ENCODE measurements at regions not wholly inside any gene's neighbourhood (a gene's known extent, or its start where the extent isn't known, plus 50 kb on each side); places are given as distances from the start of the nearest gene placed in this dataset.

DNA sequence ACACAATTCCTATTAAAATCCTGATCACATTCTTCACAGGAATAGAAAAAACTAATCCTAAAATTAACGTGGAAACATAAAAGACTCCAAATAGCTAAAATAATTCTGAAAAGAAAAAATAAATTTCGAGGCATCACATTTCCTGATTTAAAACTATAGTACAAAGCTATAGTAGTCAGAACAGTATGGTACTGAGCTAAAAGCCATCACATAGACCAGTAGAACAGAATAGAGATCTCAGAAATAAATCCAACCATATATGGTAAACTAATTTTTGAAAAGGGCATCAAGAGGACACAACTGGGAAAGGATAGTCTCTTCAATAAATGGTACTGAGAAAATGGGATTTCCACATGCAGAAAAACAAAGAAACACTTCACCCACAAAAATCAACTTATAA lies 125.2 kb upstream of the DAAM1 start:
- TF ChIP-seq, protein P1, sequence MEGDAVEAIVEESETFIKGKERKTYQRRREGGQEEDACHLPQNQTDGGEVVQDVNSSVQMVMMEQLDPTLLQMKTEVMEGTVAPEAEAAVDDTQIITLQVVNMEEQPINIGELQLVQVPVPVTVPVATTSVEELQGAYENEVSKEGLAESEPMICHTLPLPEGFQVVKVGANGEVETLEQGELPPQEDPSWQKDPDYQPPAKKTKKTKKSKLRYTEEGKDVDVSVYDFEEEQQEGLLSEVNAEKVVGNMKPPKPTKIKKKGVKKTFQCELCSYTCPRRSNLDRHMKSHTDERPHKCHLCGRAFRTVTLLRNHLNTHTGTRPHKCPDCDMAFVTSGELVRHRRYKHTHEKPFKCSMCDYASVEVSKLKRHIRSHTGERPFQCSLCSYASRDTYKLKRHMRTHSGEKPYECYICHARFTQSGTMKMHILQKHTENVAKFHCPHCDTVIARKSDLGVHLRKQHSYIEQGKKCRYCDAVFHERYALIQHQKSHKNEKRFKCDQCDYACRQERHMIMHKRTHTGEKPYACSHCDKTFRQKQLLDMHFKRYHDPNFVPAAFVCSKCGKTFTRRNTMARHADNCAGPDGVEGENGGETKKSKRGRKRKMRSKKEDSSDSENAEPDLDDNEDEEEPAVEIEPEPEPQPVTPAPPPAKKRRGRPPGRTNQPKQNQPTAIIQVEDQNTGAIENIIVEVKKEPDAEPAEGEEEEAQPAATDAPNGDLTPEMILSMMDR (IDR thresholded peaks at IDR 0.05; ENCODE audit: low read depth, low read length) = no peak

DNA sequence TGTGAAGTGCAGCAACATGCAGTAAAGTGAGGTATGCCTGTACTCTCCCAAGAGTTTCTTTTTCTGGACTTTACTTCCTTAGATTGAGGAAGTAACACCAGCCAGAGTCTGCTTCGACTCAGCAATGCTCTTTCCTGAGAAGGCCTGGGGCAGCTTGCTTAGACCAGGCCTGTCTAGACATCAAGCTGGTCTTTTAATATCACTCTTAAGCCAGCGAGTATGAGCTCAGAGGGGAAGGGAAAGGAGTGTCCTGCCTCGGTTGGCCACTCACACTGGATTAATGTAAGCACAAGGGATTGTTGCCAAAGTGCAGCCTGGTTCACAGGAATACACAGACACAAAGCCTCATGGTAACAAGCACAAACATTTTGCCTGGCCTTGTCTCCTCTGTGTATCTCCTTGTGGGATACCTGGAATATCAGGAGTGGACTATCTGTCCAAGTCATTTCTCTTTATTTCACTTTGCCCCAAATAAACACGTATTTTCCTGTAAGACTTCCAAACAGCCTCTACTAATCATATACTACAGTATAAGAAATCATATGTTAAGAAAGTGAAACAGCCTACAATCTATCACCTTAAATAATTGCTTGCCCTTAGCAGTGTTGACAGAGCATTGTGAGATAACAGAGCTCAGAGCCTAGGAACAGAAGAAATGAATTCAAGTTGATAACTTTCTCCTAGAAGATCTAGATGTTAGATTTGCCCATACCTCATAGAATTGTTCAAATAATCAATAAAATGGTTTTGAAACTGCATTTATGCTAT lies 121.2 kb upstream of the DAAM1 start:
- DNase-seq (ENCODE audit: low read depth in 2 of 2) = peak; percentile 7 to 13
- TF ChIP-seq, protein P1 (IDR thresholded peaks at IDR 0.05; ENCODE audit: low read depth, low read length) = no peak
- H3K4me3 ChIP-seq (replicated peaks in 1 of 2; ENCODE audit: low read depth in 2 of 2, low read length in 2 of 2) = no peak overlapping the region

More for the DNA sequence above, 125.2 kb upstream of the DAAM1 start:
- no peak overlapping the region for H3K4me3 ChIP-seq (replicated peaks in 1 of 2; ENCODE audit: low read depth in 2 of 2, low read length in 2 of 2)
- DNase-seq (ENCODE audit: low read depth in 2 of 2) = no peak

DNA sequence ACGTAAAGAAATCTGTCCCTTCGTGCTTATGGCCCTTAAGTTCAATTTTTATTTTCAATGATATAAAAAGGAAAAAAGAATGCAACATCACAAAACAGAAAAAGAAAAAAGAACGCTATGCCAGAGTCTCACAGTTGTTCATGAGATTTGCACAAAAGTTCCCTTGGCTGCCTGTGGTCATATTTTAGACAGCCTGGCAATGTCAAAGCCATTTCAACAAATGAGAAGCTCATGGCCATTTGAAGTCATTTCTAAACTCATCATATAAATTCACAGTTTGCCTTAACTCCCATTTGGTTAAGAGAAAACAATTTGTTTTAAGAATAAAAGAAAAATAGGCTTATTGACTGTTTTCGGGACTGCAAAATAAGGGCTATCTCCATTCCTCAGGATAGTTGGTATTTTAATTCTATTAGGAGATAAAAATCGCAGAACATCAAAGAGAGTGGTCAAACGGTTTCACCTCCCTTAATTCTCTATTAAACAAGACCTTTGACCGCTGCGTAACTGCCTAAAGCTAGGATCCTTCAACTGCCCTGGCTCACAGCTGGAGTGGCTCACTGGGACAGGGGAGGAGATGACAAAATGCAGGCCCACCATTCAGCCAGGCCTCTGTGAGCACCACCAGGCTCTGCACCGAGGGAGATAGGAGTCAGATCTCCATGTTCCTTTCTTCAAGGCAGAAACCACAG lies 119.2 kb upstream of the DAAM1 start:
- H3K4me3 ChIP-seq (replicated peaks in 1 of 2; ENCODE audit: low read depth in 2 of 2, low read length in 2 of 2) = no peak overlapping the region
- TF ChIP-seq, protein P1 (IDR thresholded peaks at IDR 0.05; ENCODE audit: low read depth, low read length) = no peak
- no peak for DNase-seq (ENCODE audit: low read depth in 2 of 2)

DNA sequence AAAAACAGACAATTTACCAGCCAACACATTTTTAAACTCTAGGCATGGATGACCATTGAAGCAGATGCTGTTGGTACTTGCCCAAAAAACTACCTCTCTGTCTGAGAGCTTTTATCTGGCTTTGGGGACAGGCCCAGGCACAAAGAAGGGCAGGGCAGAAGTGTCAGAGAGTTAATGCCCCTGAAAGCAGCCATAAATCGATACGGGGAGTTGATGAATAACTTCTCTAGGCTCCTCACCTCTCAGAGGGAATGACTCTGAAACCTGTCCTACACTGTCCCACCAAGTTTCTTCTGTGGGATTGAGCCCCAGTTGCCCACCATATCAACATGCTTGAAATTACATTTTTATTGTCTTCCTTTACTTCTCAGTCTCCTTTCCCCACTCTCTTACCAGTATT lies 113.0 kb upstream of the DAAM1 start:
- TF ChIP-seq, protein P1 (IDR thresholded peaks at IDR 0.05; ENCODE audit: low read depth, low read length) = no peak
- no peak overlapping the region for H3K4me3 ChIP-seq (replicated peaks in 1 of 2; ENCODE audit: low read depth in 2 of 2, low read length in 2 of 2)
- DNase-seq (ENCODE audit: low read depth in 2 of 2) = no peak

DNA sequence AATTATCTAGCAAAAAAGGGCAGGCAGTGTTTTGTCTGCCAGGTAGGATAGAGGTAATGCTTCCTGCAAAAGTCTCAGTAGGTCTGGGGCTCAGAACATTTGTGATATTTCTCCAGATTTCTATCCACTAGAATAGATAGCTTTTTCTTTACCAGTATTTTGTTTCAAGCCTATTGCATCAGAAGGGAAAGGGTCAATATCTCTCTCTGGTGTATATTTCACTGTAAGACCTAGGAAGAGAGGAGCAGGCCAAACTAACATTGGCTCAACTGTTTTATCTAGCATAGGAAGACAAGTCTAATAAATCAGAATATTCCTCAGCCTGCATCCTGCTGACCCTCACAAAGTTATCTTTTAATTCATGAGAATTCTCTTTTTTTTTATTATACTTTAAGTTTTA lies 106.7 kb upstream of the DAAM1 start:
- TF ChIP-seq, protein P1 (IDR thresholded peaks at IDR 0.05; ENCODE audit: low read depth, low read length) = no peak
- no peak overlapping the region for H3K4me3 ChIP-seq (replicated peaks in 1 of 2; ENCODE audit: low read depth in 2 of 2, low read length in 2 of 2)
- no peak for DNase-seq (ENCODE audit: low read depth in 2 of 2)

DNA sequence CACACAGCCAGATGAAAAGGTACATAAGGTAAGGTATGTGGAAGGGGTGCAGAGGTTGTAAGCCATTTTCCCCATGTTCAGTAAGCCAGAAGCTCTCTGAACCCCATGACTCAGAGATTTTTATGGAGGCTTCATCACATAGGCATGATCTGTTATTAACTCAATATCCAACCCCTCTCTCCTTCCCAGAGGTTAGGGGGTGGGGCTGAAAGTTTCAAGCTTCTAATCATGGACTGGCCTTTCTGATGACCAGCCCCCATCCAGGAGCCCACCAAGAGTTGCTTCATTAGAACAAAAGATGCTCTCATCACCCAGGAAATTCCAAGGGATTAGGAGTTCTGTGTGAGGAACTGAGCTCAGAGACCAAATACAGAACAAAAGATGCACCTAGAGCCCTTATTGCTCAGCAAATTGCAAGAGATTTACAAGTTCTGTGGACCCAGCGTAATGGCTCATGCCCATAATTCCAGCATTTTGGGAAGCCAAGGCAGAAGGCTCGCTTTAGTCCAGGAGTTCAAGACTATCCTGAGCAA lies 103.2 kb upstream of the DAAM1 start:
- no peak overlapping the region for H3K4me3 ChIP-seq (replicated peaks in 1 of 2; ENCODE audit: low read depth in 2 of 2, low read length in 2 of 2)
- TF ChIP-seq, protein P1 (IDR thresholded peaks at IDR 0.05; ENCODE audit: low read depth, low read length) = no peak
- no peak for DNase-seq (ENCODE audit: low read depth in 2 of 2)

Measured in cardiac fibroblast (primary cell).